Right lobe of liver (tissue), 6 donors: ENCODE measurements at regions not wholly inside any gene's neighbourhood (a gene's known extent, or its start where the extent isn't known, plus 50 kb on each side); places are given as distances from the start of the nearest gene placed in this dataset.

Experiments used
- ATAC-seq, 4 donors: fragments of 200-7000 bp; cut with Tn5 transposase; one replicate each; pipeline ENCODE4 v1.9.1; 2020; ENCODE audit warnings: mild to moderate bottlenecking in 4 of 4, moderate library complexity in 4 of 4
- DNase-seq, 3 donors: peaks; one replicate each; pipeline ENCODE4 v3.0.0-alpha.2; 2020
- H3K27ac ChIP-seq, 3 donors: fragments of 200-600 bp; one replicate each; pipeline ENCODE4 v1.8.0; 2022
- H3K27me3 ChIP-seq, 2 donors: fragments of 200-600 bp; one replicate each; pipeline ENCODE4 v1.8.0; 2022
- H3K36me3 ChIP-seq, 4 donors: fragments of 200-600 bp; sonication (generic) in 1 of 4; one replicate each; pipeline versions ENCODE4 v1.5.1 to v1.8.0; 2017 to 2022; ENCODE audit warnings: control low read depth in 1 of 4
- H3K4me1 ChIP-seq, 4 donors: fragments of 200-600 bp; sonication (generic) in 1 of 4; one replicate each; pipeline versions ENCODE4 v1.5.1 to v1.8.0; 2017 to 2022; ENCODE audit warnings: control low read depth in 1 of 4
- H3K4me3 ChIP-seq, 3 donors: fragments of 200-600 bp; one replicate each; pipeline ENCODE4 v1.8.0; 2022
- H3K9me3 ChIP-seq, 4 donors: fragments of 200-600 bp; sonication (generic) in 1 of 4; one replicate each; pipeline versions ENCODE4 v1.5.1 to v1.8.0; 2017 to 2022; ENCODE audit warnings: control low read depth in 1 of 4
- CTCF ChIP-seq, 4 donors: fragments of 200-600 bp in 3 of 4; fragments of 450-650 bp in 1 of 4; IDR thresholded peaks; one replicate each; pipeline versions ENCODE4 v1.5.1 to v1.8.0; 2016 to 2022; ENCODE audit warnings: antibody characterized with exemption in 4 of 4, mild to moderate bottlenecking in 2 of 4
- POLR2A ChIP-seq: fragments of 450-650 bp; IDR thresholded peaks from one replicate; pipeline ENCODE4 v1.6.1; 2017; ENCODE audit warnings: antibody characterized with exemption, mild to moderate bottlenecking
- WGBS: methylation state at CpG from one replicate; pipeline ENCODE4 v1.1.6; 2018; ENCODE audit warnings: low coverage, low lambda C conversion rate; ENCODE audit not compliant: insufficient coverage; ENCODE audit errors: missing lambda C conversion rate; 5-methylcytosine and 5-hydroxymethylcytosine counted together
- intact Hi-C, 2 donors: fragments of 100-400 bp; cut with DNase I; formaldehyde crosslinking; loops; one replicate each; pipeline versions ENCODE4 v1.11.2 to v1.14.1; 2022
- donor health status: DM: no; HTN: yes; CAD: no.
- donor health status: DM: no; HTN: no; CAD: no.
- donor health status: DM: no; HTN: no; CAD: no.
- donor health status: DM: no; HTN: yes; CAD: no.
- donor health status: DM: no; HTN: yes; CAD: no.

- ATAC-seq (no peak), DNase-seq (no peak)
- H3K36me3 ChIP-seq = no peaks in the 10 kb centered on the region
- TF ChIP-seq CTCF (IDR thresholded peaks at IDR 0.05) (no peak), POLR2A (no peak)
- intact Hi-C loops = no loop called here
- WGBS = 57% methylated on average over 11 of the region's 12 CpGs
- H3K27ac ChIP-seq = no peak overlapping the region
- no peaks in the 10 kb centered on the region for H3K9me3 ChIP-seq
- no peaks in the 10 kb centered on the region for H3K27me3 ChIP-seq
- H3K4me3 ChIP-seq = no peak overlapping the region
- no peaks in the 10 kb centered on the region for H3K4me1 ChIP-seq
These were observed 202.9 kb upstream of the TCERG1L start for GRCh38 chr10:131514454-131514853.

- Histone ChIP-seq H3K27me3 (no peaks in the 10 kb centered on the region), H3K4me1 (no peaks in the 10 kb centered on the region), H3K9me3 (no peaks in the 10 kb centered on the region), H3K36me3 (no peaks in the 10 kb centered on the region), H3K27ac (no peak overlapping the region), H3K4me3 (no peak overlapping the region)
- intact Hi-C loops = no loop called here
- DNase-seq = no peak
- WGBS = 73% methylated on average over 12 of the region's 12 CpGs
- ATAC-seq = no peak
- no peak for TF ChIP-seq CTCF (IDR thresholded peaks at IDR 0.05)
- TF ChIP-seq POLR2A = no peak
These were observed 204.8 kb upstream of the TCERG1L start for GRCh38 chr10:131516285-131516684.

GRCh38 chr10:131517781-131518180, 206.3 kb upstream of the TCERG1L start:
- H3K4me1 ChIP-seq = no peaks in the 10 kb centered on the region
- H3K36me3 ChIP-seq = no peaks in the 10 kb centered on the region
- ATAC-seq (no peak), DNase-seq (no peak)
- H3K4me3 ChIP-seq = no peak overlapping the region
- TF ChIP-seq POLR2A (no peak), CTCF (IDR thresholded peaks at IDR 0.05) (no peak)
- WGBS = 60% methylated on average over 8 of the region's 17 CpGs
- H3K9me3 ChIP-seq = no peaks in the 10 kb centered on the region
- H3K27me3 ChIP-seq = no peaks in the 10 kb centered on the region
- no peak overlapping the region for H3K27ac ChIP-seq
- intact Hi-C loops = no loop called here

- no peak for DNase-seq
- ATAC-seq = peak in 1 of 4 donors; percentile 17
- no peaks in the 10 kb centered on the region for H3K9me3 ChIP-seq
- no peaks in the 10 kb centered on the region for H3K4me1 ChIP-seq
- WGBS = 74% methylated on average over 26 of the region's 43 CpGs
- H3K36me3 ChIP-seq = no peaks in the 10 kb centered on the region
- no peak for TF ChIP-seq POLR2A
- TF ChIP-seq CTCF (IDR thresholded peaks at IDR 0.05) = no peak
- no peak overlapping the region for H3K27ac ChIP-seq
- no peaks in the 10 kb centered on the region for H3K27me3 ChIP-seq
- no peak overlapping the region for H3K4me3 ChIP-seq
- intact Hi-C loops = no loop called here
These were observed 208.4 kb upstream of the TCERG1L start for GRCh38 chr10:131519723-131520605.
